ENCODE measurements at regions not wholly inside any gene's neighbourhood (a gene's known extent, or its start where the extent isn't known, plus 50 kb on each side); places are given as distances from the start of the nearest gene placed in this dataset.

DNA sequence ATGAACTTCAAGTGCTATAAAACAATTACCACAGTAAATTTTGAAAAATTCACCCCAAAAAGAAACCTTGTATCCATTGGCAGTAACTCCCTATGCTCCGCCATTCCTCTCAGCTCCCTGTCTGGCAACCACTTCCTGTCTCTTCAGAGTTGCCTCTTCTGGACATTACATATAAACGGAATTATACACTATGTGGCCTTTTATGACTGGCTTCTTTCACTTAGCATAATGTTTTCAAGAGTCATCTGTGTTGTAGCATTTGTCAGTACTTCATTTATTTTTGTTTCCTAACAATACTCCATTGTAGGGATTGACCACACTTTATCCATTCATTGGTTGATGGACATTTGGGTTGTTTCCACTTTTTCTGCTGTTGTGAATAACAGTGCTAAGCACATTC lies 50.1 kb downstream of the CEP43 start:
- DNase-seq (ENCODE audit: low spot score) = no peak

DNA sequence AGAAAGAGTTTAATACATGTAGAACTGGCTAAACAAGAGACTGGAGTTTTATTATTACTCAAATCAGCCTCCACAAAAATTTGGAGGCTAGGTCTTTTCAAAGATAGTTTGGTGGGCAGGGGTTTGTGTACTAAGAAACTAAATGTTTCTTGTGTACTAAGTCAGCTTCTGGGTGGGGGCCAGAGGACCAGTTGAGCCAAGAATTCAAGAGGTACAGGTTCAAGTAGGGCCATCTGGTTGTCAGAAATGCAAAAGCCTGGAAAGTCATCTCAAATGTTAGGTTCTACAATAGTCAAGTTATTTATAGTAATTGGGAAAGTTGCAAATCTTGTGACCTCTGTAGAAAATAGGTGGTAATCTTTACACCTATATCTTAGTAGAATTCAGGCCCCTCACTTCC lies 51.7 kb downstream of the CEP43 start:
- no peak for DNase-seq (ENCODE audit: low spot score)

DNA sequence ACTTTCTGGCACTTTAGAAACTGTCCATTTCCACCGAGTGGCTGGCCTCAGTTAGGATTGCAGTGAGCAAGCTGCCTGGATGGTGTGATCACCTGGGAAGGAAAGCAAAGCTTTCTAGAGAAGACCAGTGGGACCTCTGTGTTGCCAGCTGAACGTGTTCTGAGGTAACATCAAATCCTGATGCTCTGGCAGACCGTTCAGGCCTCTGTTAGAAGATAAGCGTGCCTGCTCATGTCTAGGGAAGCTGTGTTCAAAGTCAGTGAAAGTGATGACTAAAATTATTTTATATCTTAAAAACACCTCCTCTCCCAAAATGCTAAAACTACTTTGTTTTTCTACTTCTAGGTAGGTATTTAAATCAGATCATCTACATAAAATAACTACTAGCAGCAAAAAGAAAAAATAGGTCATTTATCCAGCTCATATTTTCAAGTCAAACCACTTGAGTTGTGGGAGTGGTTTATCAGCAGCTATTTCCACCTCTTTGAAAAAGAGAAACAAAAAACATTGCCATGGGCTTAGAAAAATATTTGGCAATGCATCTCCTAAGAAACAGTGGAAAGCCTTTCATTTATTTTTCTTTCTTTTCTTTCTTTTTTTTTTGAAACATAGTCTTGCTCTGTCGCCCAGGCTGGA lies 54.8 kb downstream of the CEP43 start:
- no peak for DNase-seq (ENCODE audit: low spot score)

DNA sequence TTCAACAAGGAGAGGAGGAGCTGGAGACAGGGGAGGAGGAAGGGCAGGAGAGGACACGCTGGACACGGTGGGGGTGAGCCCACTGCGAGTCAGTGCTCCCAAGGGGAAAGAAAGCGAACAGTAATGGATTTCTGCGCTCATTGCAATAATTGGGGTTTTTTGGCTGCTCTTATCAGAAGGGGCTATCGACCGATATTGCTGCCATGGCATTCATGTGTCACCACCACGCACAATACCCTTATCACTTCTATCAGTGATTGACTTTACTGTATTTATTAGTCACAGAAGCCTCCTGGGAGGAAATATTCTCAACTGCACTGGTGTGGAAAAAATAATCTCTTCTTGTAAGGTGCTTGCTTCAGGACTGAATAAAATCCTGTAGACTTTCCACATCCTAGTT lies 55.8 kb downstream of the CEP43 start:
- no peak for DNase-seq (ENCODE audit: low spot score)

DNA sequence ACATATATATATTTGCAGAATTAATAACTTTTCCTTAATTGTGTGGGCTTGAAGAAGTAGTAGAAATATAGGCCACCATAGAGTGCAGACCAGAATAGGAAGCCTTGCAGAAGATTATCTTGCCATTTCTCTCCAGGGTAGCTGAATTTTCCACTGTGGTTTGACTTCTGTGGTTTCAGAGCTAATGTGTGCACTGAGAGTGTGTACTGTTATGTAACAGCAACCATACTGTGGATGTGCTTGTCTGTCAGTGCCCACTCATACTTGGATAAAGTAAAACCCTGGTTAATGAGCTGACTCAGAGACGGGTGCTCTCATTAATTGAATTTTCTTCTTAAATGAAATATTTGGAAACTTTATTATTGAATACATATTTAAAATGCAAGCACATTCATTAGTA lies 57.2 kb downstream of the CEP43 start:
- peak; percentile 37 for DNase-seq (ENCODE audit: low spot score)

DNA sequence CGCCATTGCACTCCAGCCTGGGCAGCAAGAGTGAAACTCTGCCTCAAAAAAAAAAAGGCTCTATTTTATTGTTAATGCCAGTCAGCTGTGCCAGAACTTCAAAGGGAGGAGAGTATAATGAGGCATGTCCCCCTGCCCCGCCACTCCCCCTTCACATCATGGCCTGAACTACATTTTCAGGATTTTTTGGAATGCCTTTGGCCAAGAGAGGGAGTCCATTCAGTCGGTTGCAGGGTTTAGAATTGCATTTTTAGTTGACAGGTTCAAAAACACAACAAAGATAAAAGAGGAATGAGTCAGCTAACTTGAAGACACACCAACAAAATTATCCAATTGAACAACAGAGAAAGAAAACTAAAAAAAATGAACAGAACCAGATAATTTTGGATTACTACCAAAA lies 59.1 kb downstream of the CEP43 start:
- DNase-seq (ENCODE audit: low spot score) = no peak
